Urothelium cell line (cell line): ENCODE measurements at regions not wholly inside any gene's neighbourhood (a gene's known extent, or its start where the extent isn't known, plus 50 kb on each side); places are given as distances from the start of the nearest gene placed in this dataset.
"Not testable (repeated sequence)": the region's sequence is repeated elsewhere in the genome, so short reads cannot be mapped to it uniquely, and the experiment has no call there.

Experiments
- DNase-seq: peaks from one replicate; pipeline ENCODE4 v3.0.0; 2011; ENCODE audit warnings: low spot score, mixed read lengths
- FAIRE-seq: peaks from 2 replicates; lab custom pipeline; 2011; peaks lifted over from hg19 to GRCh38; lab: Jason Lieb, UNC

DNA sequence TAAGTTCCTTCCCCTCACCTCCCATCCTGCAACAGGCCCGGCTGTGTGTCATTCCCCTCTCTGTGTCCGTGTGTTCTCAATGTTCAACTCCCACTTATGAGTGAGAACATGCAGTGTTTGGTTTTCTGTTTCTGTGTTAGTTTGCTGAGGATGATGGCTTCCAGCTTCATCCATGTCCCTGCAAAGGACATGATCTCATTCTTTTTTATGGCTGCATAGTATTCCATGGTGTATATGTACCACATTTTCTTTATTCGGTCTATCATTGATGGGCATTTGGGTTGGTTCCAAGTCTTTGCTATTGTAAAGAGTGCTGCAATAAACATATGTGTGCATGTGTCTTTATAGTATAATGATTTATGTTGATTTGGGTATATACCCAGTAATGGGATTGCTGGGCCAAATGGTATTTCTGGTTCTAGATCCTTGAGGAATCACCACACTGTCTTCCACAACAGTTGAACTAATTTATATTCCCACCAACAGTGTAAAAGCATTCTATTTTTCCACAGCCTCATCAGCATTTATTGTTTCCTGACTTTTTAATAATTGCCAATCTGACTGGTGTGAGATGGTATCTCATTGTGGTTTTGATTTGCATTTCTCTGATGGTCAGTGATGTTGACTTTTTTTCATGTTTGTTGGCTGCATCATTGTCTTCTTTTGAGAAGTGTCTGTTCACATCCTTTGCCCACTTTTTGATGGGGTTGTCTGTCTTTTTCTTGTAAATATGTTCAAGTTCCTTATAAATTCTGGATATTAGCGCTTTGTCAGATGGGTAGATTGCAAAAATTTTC lies 174.1 kb upstream of the PHACTR1 start:
- not testable (repeated sequence) for FAIRE-seq, DNase-seq

DNA sequence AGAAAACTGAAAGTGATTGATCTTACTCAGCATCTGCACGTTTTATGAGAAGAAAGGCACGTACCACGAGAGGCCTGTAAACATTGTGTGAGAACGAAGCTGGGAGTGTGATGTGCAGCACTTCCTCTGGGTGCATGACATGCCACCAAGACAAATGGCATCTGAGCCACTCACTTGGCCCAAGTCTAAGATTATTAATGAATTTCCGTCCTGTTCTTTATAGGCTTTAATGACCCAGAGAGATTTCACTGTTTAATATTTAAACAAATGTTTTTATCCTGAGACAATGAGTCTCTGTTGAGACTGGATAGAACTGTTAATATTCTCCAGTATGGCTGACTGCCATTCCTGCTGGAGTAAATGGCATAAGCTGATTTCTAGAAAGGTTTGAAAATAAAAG lies 172.6 kb upstream of the PHACTR1 start:
- no peak for FAIRE-seq

DNA sequence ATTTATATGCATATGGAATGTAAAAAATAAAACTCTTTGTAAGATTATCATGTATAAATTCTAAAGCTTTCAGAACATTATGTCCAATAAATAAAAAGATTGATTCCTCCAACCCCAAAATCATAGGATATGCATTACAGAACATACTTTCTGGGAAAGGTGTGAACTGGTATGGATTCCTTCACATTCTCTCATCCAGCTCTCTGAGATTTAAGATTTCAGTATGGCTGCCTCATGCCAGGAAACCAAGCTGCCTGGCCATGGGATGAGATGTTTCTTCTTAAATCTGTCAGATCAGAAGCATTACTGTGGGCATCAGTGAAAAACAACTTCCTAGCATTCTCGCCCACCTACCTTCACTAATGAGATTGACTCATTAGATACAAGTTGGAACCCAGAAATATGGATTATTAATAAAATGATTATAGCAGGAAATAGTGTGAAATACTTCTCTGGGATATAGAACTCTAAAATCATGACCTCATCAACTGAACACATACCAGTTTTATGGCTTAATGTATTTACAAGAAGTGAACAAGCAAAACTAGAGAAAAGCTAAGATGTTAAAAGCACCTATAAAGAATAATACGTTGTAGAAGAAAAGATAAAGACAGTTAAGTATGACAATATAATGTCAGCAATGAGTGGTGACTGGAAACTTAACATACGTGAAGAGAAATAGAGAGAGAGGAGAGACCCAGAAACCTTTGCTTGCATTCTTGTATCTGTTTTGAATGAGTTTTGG lies 171.6 kb upstream of the PHACTR1 start:
- no peak for DNase-seq
- no peak for FAIRE-seq

More for the DNA sequence above, 172.6 kb upstream of the PHACTR1 start:
- no peak for DNase-seq

DNA sequence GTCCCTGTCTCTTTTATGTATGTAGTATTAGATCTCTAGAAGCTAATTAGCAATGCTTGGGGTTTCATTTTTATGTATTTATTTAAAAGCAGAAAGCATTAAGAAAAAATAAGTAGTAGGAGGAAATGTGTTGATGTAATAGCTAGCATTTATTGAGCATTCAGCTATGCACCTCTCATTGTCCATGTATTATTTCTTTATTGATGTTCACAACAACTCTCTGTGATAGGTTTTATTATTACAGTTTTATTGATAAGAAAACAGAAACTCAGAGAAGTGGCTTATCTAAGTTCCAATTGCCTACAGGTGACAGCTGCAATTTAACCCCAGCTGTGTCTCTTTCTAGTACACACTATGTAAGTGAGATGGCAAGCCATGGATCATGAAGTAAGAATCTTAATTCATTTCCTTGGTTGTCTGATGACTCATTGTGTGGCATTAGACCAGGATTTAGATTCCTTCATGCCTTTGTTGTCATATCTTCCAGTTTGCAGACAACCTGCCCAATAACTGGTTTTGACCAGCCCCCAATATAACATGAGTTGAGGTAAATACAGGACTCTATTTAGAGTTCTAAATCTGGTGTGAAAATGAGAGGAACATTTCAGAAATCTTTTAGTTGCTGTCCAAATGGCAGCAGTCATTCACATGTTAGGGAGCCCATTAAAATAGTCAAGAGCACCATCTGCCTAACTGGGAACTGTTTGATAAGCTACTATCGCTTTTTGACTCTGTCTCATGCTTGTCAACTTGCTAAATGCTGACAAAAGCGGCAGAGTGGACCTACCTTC lies 170.8 kb upstream of the PHACTR1 start:
- DNase-seq (peak; percentile 73), FAIRE-seq (no peak)

DNA sequence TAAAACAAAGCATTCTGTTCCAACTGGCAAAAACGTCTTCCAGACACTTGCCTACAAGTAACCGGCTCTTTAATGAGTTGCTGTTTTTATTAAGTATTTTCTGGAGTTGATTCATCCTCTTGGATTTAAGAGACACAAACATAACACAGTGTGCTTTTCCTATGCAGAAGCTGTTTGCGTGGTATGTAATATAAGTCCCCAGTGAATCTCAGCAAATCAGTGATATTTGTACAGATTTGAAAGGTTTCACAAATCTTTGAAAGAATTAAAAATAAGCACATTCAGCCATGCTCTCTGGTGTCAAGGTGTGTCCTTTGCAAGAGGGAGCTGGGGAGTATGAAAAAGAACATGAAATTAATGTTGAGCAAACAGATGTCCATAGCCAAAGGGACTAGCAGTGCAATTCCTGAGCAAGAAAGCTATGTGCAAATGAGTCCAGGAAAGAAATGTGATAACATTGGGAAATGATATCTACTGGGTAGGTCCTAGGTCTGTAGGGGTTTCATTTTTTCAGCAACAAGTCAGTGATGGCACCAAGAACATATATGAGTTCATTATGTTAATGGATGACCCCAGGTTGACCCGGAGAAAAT lies 170.1 kb upstream of the PHACTR1 start:
- FAIRE-seq: no peak
- no peak for DNase-seq

DNA sequence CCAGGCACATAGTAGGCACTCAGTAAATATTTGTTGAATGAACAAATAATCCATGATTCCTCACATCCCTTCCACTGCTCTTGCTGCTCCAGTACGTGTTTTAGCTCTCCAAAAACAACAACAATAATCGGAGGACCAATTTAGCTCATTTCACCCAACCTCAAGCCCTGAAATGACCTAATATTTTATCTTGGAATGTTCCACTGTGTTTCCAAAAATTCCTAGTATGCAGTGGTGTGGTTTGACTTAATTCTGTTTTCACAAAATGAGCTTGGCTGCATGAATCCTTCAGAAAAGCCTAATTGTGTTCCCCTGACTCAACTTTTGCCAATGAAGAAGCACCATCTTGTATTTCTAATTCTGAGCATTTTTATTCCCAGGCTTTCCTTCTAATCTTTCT lies 168.0 kb upstream of the PHACTR1 start:
- no peak for FAIRE-seq

DNA sequence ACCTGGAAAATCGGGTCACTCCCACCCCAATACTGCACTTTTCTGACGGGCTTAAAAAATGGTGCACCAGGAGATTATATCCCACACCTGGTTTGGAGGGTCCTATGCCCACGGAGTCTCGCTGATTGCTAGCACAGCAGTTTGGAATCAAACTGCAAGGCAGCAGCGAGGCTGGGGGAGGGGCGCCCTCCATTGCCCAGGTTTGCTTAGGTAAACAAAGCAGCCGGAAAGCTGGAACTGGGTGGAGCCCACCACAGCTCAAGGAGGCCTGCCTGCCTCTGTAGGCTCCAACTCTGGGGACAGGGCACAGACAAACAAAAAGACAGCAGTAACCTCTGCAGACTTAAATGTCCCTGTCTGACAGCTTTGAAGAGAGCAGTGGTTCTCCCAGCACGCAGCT lies 167.1 kb upstream of the PHACTR1 start:
- DNase-seq, FAIRE-seq: not testable (repeated sequence)

More for the DNA sequence above, 168.0 kb upstream of the PHACTR1 start:
- no peak for DNase-seq

DNA sequence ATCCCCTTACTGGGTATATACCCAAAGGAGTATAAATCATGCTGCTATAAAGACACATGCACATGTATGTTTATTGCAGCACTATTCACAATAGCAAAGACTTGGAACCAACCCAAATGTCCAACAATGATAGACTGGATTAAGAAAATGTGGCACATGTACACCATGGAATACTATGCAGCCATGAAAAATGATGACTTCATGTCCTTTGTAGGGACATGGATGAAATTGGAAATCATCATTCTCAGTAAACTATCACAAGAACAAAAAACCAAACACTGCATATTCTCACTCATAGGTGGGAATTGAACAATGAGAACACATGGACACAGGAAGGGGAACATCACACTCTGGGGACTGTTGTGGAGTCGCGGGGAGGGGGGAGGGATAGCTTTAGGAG lies 161.7 kb upstream of the PHACTR1 start:
- DNase-seq, FAIRE-seq: not testable (repeated sequence)

DNA sequence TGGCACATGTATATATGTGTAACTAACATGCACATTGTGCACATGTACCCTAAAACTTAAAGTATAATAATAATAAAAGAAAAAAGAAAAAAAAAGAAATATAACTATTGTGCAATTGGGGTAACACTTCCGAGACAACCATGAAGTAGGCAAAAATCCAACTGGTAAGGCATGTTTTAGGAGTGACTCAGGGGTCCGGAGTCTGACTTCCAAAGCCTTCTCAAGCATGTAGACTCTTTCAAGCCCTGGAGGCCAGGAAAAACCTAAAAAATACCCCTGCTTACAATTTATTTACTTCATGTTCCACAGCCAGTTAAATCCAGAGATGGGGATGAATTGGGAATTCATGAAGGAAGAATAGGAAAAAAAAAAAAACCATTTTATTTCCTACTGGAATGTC lies 161.3 kb upstream of the PHACTR1 start:
- DNase-seq (no peak), FAIRE-seq (no peak)

DNA sequence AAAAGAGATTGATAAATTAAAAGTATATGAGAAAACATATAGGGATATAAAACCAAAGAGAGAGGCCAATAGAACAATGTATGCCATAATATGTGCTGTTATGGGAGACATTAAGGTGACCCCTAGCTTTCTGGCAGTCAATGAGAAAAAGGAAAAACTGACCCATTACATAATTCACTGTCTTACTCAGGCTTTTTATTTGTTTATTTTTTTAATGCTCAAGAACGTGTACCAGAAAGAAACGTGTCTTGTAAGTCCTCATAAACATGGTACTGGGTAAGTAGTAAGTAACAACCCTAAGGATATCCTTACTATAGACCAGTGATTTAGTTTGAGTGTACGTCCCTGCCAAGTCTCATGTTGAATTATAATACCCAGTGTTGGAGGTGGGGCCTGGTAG lies 160.8 kb upstream of the PHACTR1 start:
- no peak for DNase-seq
- FAIRE-seq: no peak

DNA sequence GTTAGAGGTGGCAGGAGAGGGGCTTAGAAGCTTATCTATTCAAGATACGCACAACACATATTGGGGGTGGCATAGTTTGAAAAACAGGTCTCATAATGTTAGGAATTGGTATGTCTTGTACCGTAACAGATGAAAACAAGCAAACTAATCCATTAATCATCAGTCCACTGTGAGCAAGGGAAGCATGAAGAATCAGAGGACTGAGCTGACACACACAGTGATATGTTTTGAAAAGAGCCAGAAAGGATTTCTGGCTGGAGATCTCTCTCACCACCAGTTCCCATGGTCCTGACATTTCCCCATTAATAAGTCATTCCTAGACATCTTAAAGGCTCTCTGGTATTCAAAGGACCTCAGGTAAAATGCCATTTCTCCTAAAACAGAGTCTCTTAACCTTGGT lies 158.8 kb upstream of the PHACTR1 start:
- FAIRE-seq (no peak), DNase-seq (no peak)

DNA sequence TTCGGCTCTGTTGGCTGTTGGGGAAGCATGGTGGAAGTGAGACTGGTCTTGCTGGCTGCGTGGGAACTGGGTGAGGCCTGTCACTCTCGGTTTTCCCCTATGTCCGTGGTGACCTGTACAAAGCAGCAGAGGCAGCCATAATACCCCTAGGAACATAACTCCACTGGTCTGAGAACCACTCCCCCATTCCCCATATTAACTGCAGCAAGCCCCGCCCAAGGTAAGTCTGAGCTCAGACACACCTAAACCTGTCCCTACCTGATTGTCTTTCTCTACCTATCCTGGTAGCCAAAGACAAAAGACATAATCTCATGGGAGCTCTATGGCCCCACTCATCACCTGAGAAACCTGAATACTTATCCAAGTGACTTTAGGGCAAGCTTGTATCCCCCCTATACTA lies 156.3 kb upstream of the PHACTR1 start:
- DNase-seq (no peak), FAIRE-seq (no peak)

DNA sequence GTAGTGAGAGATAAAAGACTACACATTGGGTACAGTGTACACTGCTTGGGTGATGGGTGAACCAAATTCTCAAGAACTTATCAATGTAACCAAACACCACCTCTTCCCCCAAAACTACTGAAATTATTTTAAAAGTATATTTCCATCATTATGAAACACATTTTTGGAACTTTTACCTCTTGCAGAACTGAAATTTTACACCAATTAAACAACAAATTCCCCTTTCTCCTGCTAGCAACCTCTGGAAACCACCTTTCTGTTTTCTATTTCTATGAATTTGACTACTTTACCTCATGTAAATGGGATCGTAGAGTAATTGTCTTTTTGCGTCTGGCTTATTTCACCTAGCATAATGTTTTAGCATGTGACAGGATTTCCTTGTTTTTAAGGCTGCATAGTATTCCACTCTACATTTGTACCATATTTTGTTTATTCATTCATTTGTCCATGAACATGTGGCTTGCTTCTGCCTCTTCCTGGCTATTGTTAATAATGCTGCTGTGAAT lies 149.9 kb upstream of the PHACTR1 start:
- FAIRE-seq: no peak

DNA sequence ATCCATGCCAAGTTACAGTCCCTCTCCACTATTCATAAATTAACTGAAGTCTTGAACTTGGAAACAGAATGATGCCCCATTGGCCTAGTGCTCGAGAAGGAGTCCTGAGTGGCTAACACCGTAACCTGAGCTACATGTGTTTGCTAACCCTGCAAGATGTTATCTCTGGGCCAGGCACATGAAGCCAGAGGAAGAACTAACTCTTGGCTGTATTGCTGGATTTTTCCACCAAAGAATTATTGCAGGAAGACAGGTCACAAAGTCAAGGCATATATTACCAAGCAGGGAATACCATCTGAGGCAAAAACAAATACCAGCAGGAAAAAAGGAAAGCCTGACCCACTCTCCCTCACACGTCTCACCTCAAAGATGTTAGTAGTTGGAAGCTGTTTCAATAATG lies 148.9 kb upstream of the PHACTR1 start:
- no peak for FAIRE-seq
- DNase-seq: no peak

More for the DNA sequence above, 149.9 kb upstream of the PHACTR1 start:
- DNase-seq: no peak

DNA sequence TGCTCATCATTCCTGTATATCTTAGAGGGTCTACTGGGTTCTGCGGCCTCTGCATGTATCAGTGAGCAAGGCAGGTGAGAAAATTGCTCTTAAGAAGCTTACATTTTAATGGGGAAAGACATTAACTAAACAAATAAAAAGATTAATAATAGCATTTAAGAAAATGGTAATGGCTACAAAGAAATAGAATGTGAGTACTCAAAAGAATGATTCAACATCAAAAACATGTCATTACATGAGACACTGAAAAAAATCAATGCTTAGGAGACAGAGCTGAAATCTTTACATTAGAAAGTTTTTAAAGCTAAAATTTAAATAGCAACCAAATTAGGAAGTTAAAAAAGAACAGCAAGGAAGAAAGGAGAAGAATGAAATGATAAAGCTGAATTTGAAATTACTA lies 146.9 kb upstream of the PHACTR1 start:
- DNase-seq (no peak), FAIRE-seq (no peak)

DNA sequence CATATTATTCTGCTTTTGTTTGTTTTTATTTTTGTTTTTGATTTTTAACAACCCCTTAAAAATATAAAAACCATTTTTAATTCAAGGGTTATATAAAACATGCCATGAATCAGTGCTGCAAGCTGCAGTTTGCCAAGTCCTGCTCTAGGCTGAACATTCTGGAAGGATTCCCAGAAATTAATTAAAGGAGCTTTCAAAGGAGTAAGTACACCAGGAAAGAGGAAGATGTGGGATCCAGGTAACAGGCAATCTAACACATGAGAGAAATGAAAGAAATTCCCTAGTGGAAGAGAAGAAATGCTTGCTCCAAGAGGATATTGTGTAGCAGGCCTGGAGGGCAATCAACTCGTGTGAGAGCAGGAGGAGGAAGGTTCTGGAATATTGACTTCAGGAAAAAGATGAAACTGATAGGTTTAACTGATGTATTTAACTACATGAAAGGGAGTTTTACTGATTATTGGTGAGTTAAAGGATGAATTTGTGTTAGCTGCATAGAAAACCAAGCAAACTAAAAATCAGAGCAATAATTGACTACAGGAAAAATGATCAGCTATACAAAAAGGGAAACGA lies 146.0 kb upstream of the PHACTR1 start:
- FAIRE-seq: no peak
- no peak for DNase-seq

DNA sequence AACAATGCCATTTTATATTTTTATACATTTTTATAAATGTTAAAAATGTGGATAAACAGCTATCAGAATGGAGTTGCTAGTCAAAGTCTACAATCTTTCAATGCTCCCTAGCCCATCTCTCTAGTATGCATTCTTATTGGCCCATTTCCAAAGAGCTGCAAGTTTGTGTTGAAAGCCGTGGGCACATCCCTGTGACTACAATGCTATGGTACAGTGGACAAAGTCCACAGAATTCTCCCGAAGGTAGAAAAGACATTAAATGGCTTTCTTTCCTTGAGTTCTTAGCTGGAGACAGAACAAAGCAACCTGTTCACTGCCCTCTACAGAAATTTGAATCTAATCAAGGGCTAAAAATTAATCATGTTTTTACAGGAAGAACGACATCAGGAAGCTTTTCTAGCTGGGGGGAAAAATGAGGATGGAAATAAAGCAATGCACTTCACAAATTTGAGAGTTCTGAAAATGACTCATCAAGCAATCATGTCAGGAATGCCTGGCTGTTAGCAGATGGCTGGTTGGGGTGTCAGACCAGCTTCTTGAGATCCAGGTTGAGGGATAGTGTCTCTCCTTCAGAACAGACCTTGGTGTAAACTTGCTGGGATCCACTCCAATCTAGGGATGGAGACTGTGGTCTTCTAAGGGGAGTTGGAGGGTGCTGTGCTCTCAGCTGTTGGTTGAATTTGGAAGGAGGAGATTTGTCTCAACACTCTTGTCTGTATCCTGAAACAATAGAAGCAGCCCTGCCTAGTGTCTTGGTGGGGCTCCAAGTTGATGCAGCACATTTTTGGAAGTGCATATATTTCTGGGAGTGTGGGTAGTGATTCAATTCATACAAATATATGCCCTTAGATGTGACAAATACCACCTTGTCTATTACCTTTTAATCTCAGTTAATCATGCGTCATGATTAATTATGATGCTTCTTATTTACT lies 143.4 kb upstream of the PHACTR1 start:
- no peak for FAIRE-seq
- DNase-seq: peak; percentile 80

DNA sequence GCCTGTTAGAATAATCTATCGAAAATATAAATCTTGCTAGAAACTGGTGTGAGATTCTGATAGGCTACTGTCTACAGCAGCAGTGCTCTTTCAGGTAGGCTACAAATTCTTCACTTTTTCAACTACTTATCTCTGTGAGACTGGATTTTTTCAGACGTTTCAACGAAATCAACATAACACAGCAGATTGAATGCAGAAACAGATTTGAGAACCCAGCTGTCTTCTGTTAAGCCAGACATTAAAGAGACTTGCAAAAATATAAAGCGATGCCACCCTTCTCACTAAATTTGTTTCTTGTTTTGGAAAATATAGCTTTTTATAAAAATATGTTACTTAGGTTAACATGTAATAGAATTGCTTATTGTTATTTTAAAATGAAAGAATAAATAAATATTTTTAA lies 140.6 kb upstream of the PHACTR1 start:
- FAIRE-seq: no peak

DNA sequence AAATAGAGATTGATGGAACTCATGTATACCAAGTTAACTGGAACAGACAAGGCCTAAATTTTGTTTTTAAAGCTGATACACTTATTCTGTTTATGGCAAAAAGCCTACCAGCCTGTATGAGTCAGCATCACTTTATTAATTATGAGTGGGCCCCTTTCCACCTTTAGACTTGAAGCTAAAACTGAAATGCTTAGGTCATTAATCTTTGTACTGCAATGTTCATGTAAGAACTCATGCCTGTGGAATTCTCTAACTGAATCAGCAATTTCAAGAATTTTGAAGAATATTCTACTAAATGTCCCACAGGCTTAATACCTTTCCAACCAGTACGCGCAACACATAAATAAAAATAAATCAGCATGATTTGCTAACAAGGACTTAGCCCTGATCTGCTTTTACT lies 140.2 kb upstream of the PHACTR1 start:
- FAIRE-seq: no peak
- peak; percentile 13 for DNase-seq

More for the DNA sequence above, 140.6 kb upstream of the PHACTR1 start:
- no peak for DNase-seq
